HG03432 (cell line): ENCODE measurements at regions not wholly inside any gene's neighbourhood (a gene's known extent, or its start where the extent isn't known, plus 50 kb on each side); places are given as distances from the start of the nearest gene placed in this dataset.

Source experiments
- ATAC-seq: cut with Tn5 transposase; IDR thresholded peaks from one replicate; pipeline ENCODE4 v1.9.1; 2021; ENCODE audit warnings: mild to moderate bottlenecking, moderate library complexity; ENCODE audit not compliant: unreplicated experiment

DNA sequence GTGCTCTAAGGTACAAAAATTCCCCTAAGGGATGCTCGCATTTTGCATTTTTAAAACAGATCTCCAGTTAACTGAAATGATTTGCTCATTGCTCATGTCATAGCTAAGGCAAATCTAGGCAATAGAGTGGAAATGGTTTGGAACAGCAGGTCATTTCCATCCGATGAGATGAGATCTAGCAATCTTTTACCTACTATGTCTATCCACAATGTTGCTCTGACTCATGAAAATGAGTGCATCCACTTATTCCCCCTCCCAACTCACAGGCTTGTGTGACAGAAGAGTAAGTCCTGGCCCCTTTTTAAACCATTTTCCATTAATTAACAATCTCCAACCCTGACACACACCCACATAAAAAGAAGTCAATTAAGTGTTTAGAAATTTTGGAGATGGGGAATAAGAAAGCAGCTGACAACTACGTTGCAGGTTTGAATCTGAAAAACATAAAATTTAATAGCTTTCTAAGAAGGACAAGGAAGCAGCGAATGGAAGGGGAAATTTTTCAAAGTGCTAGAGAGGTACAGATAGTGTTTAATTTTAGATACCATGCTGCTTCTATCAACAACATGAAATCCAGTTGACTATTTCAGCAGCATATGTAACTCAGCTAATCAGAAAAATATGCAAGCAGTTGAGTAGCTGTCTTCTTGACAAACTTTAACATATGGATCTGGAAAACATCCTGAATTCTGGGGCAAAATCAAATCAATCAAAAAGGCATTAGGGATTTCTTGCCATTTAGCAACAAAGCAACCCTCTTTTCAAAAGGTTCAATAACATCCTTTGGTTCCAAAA is 112.0 kb downstream of the TMCO5A start:
- no peak for ATAC-seq

DNA sequence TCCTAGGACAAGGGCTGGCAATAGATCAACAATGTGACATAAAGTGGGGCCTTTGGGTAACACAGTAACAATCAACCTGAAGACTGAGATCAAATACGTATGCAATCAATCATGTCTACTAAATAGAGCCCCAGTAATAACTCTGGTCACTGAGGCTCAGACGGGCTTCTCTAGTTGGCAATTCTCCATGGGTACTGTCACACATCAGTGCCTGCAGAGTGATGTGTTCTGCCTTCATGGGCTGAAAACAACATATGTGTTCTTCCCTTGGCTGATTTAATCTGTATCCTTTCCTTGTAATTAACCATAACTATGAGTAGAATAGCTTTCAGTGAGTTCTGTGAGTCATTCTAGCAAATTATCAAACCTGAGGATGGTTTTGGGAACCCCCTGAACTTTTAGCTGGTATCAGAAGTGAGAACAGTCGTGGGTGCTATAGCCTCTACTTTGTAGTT is 113.6 kb downstream of the TMCO5A start:
- peak; percentile 89 for ATAC-seq

DNA sequence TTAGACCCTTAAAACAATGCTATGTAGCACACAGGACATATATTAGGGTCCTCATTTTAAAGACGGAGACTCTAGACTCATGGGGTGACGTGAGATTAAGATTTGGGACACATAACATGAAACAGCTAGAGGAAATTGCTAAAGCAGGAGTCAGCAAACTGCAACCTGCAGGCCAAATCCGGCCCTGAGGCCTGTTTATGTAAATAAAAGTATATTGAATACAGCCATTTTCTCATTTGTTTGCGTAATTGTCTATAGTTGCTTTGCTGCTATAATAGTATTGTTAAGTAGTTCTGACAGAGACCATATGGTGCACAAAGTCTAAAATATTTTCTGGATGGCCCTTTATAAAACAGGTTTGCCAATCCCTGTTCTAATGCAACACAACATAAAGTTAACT is 115.5 kb downstream of the TMCO5A start:
- ATAC-seq = no peak

DNA sequence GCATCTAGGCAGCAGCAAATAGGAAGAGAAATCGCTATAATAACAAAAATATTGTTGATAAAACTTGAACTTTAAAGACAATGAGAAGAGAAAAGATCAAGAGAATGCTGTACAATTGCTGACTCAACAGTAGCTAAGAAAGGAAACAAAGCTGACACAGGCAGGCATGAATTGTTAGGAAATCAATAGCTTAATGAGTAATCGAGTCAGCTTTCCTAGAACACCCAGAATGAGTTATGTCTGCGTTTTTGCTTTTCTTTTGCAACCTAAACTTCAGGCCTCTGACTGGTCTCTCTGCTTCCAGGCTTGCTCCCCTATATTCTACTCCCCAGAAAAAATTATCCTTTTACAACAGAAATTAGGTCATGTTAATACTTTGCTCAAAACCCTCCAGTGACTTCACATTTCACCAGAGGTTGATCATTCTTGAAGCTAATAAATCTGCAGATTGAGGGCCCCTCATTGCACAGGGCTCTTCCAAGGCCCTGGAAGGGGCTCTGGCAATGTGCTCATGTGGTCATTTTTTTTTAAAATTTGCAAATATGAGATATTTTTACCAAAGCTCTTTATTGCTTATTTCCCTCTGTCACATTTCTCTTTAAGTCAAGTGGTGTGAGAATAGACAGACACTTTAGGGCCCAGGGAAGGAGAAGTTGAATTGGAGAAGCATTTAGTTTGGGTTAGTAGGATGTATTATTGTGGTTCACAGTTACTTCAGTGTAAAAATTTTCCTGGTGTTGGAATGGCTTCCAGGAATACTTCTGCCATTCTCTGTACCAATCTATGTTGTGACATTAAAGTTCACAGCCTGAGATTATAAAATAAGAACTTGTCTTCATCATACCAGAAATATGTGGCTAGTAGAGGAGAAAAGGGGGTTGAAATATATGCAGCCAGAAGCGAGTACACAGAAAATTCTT is 116.3 kb downstream of the TMCO5A start:
- no peak for ATAC-seq

DNA sequence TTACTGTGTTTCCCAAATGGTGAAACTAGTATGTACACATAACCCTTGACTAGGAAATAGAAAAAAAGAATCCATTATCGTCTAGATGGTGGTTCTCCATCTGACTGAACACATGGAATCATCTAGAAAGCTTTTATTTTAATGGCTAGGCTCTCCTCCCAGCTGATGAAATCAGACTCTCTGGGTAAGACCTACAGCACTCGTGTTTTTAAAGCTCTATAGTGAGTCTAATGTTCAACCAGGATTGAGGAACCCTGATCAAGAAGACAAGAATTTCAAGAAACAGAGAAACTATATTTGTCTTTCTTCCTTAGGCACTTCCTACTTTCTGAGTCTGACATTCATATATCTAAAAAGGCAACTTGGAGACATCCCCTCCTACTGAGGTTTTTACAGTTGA is 118.8 kb downstream of the TMCO5A start:
- no peak for ATAC-seq

DNA sequence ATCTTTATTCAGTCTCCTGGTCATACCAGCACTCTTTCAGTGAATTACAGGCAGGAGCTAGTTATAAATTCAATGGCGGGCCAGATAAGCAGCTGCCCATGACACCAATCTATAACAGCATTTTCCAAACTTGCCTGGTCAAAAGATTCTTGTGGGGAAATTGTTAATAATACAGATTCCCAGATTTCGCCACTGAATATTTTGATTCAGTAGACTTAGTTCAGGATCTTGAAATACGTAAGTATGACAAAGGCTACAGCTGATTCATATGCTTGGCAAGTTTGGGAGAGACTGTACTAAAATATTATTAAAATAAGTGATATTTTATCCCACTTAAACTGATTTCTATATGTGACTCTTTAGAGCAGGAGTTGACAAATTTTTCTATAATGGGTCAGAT is 119.3 kb downstream of the TMCO5A start:
- ATAC-seq = no peak

DNA sequence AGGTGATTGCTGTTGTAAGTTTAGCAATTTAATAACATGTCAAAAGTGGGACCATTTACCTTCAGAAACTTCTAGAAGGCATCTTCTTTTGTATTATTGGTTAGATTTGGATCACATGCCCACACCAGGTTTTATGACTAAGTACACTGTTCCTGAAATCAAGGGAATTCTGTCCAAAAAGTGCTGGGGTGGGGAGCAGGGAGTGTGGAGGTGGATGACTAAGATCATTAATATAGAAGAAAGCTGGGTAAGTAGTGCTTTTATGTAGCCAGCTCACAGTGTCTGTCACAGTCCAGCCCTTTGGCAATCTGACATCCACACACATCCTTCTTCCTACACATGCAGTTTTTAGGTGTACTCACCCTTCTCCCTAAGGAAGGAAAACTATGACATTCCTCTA is 120.0 kb downstream of the TMCO5A start:
- ATAC-seq = no peak

DNA sequence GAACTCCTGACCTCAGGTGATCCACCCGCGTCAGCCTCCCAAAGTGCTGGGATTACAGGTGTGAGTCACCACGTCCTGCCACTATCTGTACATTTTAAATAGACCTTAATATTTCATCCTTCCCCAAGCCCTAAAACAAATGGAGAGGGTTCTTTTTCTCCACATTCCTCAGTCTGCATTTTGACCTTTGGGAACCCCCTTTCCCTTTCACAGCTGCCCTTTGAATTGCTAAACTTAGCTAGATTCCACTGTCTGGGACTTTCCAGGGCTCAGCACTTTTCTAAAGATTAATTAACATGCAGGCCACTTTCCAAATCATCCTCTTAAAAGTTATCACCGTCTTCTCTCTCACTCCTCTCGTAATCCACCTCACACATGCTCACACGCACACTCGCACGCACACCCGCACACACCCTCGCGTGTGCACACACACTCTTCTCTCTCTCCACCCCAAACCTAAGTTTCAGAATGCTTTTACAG is 124.2 kb downstream of the TMCO5A start:
- ATAC-seq = no peak

DNA sequence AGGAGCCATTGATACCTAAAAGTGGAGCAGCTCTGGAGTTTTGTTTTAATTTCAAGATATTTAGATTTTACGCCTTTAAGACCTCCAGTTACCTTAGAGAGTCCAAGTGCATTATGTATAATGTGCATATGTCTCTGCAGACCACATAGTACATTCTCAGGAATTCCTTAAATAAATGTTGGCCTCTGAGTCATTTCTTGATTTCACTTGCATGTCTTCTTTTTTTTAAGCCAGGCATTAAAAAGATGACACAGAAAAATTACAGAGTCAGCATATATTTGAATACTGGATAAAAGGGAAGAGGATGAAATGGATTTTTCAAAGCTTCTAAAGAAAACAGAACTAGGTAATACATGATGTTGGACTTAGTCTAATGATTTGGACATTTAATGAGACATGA is 125.2 kb downstream of the TMCO5A start:
- ATAC-seq = no peak

DNA sequence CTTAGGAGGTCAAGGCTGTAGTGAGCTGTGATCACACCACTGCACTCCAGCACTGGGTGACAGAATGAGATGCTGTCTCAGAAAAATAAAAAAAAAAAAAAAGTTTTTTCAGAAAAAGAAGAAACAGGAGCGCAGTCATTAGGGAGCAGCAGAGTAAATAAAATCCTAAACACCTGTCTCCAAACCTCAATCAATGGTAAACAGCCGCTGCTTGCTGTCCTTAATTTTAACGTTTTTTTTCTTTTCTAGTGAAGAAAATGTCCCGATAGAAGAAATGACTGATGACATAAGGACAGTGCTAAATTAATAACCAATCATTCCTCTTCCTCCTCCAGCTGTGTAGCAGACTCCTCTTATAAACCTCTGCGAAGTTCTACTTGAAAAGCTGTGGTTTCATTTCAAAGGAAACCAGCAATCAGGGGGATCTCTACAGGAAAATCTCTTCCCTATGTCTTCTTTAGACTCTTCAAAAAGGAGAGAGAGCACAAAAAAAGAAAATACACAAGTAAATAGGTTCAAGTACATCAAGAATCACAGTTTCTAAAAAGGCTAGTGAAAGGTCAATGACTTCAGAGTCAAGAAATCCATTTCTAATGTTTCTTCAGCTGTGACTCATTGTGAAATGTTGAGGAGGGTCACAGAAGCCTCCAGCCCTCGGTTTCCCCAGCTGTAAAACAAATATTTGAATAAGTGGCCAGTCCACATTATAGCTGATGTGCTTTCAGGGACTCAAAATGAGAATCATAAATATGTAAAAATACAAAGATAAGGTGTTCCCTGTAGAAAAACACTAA is 127.6 kb downstream of the TMCO5A start:
- no peak for ATAC-seq

DNA sequence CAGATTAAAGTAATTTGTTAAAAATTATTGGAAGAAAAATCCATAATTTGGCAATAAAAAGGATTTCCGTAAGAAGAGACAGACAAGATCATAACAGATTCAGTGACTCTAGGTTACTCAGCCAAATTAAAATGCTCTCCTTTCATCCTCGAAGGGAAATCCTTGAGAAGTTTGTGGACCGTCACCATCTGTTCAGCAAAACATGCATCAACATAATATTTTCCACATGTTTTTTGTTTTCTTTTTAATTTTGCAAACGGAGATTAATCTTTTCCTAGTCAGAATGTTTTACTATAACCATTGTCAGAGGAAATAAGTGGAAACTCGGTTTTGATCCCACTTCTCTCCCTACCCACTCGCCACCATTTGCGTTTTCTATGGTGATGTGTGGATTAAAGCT is 128.3 kb downstream of the TMCO5A start:
- no peak for ATAC-seq

DNA sequence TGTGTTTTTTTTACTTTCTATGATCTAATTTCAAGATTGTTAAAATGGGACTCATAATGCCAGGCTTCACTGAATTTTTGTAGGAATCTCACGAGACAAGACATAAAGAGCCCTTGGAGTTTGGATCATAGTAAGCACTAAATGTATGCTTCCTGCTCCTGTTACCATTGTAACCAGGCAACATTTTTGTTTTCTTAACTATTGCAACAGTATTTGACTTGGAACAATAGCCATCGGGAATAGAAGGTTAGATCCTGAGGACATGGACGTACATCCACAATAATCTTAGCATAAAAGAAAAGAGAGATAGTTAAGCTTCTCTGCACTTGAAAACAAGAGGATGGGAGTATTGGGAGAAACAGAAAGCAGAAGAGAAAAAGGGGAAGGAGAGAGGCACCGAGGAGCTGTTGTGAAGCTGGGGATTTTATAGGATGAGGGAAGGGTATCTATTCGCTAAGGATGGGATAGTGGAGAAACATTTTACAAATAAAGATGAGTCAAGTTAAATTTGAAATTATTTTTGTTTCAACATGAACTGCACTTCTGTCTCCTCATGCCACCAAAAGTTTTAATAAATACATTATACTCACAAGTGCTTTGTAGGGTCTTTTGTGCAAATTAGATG is 131.4 kb downstream of the TMCO5A start:
- ATAC-seq = no peak

DNA sequence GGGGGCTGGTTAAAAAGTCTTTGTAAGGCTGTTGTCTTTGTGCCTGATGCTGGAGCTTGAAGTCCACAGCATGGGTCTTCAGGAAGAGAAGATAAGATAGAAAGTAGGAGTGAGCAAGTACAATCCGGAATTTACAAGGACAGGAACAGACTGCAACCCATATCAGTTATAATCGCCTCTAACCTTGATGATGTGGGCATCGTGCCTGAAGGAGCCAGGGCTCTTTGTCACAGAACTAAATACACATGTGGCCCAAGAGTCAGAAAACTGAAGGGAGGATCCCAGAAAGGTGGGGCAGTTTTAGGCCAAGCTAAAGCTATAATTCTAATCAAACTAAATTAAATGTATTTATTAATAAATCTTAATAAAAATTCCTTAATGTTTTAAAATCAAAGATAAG is 132.2 kb downstream of the TMCO5A start:
- no peak for ATAC-seq

DNA sequence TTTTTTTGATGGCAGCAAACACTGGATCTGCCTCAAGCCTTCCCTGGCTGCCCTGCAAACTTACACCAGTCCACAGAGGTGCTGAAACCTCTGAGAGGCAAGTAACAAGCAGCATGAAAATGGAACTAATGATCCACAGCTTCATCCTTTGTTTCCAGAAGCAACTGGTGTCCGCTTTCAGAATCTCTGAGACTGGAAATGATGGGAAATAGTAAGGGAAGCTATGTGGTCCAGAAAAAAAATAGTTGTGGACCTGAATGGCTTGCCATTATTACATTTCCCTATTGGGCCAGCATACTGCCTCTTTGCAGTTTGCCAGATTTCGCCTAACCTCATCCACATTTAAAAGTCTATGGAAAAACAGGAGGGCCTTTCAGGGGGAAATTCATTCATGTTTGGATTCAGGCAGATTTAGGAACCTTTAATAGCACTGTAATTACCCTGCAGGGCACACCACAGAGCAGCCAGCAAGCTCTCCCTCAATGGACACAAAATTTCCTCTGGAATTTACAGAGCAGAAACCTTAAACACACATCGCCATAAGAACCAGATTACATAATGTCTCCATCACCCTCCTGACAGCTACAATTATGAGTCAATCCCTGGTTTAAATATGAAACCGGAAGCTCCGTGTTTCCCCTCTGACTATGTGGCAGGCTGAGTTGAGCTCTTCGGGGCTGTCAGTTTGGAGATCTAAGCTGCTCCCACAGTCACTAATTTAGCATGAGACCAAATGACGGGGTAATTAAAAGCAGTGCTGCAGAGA is 134.4 kb downstream of the TMCO5A start:
- ATAC-seq = peak; percentile 86

DNA sequence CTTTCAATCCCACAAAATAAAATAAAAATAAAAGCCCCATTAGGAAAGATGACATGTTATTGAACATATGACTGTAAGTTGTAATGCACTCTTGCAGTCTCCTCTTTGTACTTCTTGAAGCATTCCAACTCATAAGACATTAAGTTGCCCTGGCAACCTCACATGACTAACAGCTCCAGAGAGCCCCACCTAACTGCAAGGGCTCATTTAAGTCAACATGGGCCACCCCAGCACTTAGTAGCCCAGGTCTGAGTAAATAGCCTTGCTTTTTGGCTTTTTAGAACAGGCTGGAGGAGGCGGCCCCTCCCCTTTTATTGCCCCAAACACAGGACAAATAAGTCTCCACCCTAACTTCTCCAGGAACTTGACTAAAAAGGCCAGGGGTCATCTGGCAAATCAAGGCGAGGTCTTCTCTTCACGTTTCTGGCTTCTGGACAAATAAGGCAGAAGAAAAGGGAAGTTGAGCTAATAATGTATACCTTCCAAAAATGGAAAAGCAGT is 135.1 kb downstream of the TMCO5A start:
- ATAC-seq = peak; percentile 20

DNA sequence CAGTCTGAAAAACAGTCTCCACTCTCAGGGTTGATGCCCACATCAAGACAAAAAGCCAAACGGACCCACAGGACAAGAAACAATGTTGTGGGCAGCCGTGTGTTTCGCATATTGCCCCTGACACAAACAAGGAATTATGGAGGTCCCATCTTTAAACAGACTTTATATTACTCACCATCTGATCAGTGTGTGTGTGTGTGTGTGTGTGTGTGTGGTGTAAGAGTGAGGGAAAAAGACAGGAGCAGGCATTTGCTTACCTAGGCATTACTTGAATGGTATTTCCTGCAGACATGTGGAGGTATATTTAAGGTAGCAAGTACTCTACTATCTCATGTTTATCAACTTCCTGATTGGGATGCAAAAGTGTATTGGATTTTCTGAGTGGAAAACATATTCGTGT is 136.3 kb downstream of the TMCO5A start:
- ATAC-seq = no peak

DNA sequence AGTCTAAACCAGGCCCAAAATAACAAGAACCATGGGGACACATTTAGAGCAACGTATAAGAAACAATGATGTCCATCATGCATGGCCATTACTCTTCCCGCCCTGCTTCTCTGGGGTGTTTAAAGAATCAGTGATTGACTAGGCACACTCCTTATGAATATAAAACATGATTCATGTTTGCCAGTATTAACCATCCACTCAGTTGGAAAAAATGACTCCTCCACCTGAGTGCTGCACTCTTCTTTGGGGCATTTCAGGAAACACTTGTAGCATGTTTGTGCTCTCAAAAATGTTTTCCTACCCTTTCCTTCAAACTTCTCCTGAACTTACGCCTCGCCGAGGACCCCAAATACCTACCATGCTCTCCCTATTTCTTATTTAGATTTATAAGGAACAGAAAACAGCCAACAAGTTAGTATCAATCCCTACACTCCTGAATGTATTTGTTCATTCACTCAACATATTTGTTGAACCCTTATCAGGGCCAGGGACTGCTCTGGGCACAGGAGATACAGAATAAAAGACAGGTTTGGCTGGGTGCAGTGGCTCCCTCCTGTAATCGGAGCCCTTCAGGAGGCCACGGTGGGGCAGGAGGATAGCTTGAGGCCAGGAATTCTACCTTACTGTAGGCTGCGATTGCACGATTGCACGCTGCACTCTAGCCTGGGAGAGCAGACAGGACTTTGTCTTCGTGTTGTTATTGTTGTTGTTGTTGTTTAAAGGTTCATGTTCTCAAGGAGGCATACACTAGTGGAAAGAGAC is 137.0 kb downstream of the TMCO5A start:
- no peak for ATAC-seq

DNA sequence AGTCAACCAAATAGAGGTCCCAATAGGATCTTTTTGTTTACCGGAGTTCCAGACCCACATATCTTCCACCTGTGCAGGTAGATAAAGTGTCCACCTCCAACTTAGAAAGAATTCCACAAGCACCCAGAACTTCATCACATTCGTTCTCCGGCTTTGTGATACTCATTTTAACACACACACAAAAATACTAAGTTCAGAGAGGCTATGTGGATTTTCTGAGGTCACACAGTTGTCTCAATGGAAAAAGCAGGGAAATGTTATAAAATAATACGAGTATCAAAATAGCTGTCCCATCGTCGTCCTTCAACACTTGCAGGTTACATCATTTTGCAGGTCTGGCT is 137.5 kb downstream of the TMCO5A start:
- ATAC-seq = no peak
